SK-N-SH treated with all-trans-retinoic acid at 6 μM for 48 hours (cell line): ENCODE measurements at regions not wholly inside any gene's neighbourhood (a gene's known extent, or its start where the extent isn't known, plus 50 kb on each side); places are given as distances from the start of the nearest gene placed in this dataset.
"Not testable (repeated sequence)": the region's sequence is repeated elsewhere in the genome, so short reads cannot be mapped to it uniquely, and the experiment has no call there.

Source experiments
- BACH2 ChIP-seq: fragments of 250-450 bp; sonication (Bioruptor Pico); IDR thresholded peaks from 2 replicates; pipeline ENCODE4 v1.9.0; 2021; ENCODE audit warnings: mild to moderate bottlenecking, borderline replicate concordance
- ZC3H10 ChIP-seq: fragments of 250-450 bp; sonication (Bioruptor Pico); IDR thresholded peaks from 2 replicates; pipeline ENCODE4 v1.5.1; 2021; ENCODE audit warnings: mild to moderate bottlenecking, moderate library complexity
- ZFP30 ChIP-seq: fragments of 450-650 bp; formaldehyde crosslinking; IDR thresholded peaks from 2 replicates; pipeline ENCODE4 v1.5.0; 2022; ENCODE audit warnings: mild to moderate bottlenecking, moderate library complexity

DNA sequence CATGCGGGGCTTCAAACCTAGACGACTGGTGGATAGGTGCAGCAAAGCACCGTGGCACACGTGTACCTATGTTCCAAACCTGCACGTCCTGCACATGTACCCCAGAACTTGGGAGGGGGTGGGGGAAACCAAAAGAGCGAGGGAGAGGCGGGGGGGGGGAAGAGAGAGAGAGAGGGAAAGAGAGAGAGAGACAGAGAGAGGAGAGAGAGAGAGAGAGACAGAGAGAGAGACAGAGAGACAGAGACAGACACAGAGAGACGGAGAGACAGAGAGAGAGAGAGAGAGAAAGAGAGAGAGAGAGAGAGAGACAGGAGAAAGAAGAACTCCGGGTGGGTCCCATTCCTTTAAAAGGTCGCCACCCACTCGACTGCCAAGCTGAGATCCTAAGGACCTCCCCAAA lies 55.9 kb upstream of the RNU2-1 start:
- not testable (repeated sequence) for TF ChIP-seq ZFP30 (CRISPR knock-in tag); BACH2 (CRISPR knock-in tag); ZC3H10
